ENCODE measurements at regions not wholly inside any gene's neighbourhood (a gene's known extent, or its start where the extent isn't known, plus 50 kb on each side); places are given as distances from the start of the nearest gene placed in this dataset.
"Not testable (repeated sequence)": the region's sequence is repeated elsewhere in the genome, so short reads cannot be mapped to it uniquely, and the experiment has no call there.

GRCh38 chr1:234826352-234826751 lies 216.4 kb upstream of the IRF2BP2 start:
- CTCF ChIA-PET: interaction anchor here (1.0 to 1.4 kb wide), 2 partner anchors 9 to 13 kb away, joined by 3 to 5 read pairs; no protein-coding TSS in a partner anchor
- DNase-seq (ENCODE audit: low read depth): no peak
- POLR2A ChIA-PET: interaction anchor here (0.6 kb wide), 1 partner anchor 99 kb away, joined by 6 read pairs; no protein-coding TSS in a partner anchor
- Histone ChIP-seq H3K4me3 (ENCODE audit: low read depth, low read length) (no peak overlapping the region), H3K36me3 (ENCODE audit: control insufficient read depth, insufficient read depth, low read length) (no peaks in the 10 kb centered on the region), H3K27me3 (ENCODE audit: control insufficient read depth, insufficient read depth, low read length) (peaks cover 3% of the 10 kb centered on the region)
- TF ChIP-seq CTCF (IDR thresholded peaks at IDR 0.05; ENCODE audit: insufficient read depth, low read depth, low read length): no peak

GRCh38 chr1:234825498-234826165 lies 215.7 kb upstream of the IRF2BP2 start:
- ChIA-PET CTCF (interaction anchor here (1.0 kb wide), 1 partner anchor 10 kb away, joined by 3 read pairs; no protein-coding TSS in a partner anchor), POLR2A (no interaction called here)
- no peak for TF ChIP-seq CTCF (IDR thresholded peaks at IDR 0.05; ENCODE audit: insufficient read depth, low read depth, low read length)
- peaks cover 3% of the 10 kb centered on the region for H3K27me3 ChIP-seq (ENCODE audit: control insufficient read depth, insufficient read depth, low read length)
- H3K36me3 ChIP-seq (ENCODE audit: control insufficient read depth, insufficient read depth, low read length): no peaks in the 10 kb centered on the region
- no peak for DNase-seq (ENCODE audit: low read depth)
- no peak overlapping the region for H3K4me3 ChIP-seq (ENCODE audit: low read depth, low read length)

- H3K36me3 ChIP-seq (ENCODE audit: control insufficient read depth, insufficient read depth, low read length); DNase-seq (ENCODE audit: low read depth); CTCF ChIA-PET; H3K27me3 ChIP-seq (ENCODE audit: control insufficient read depth, insufficient read depth, low read length); H3K4me3 ChIP-seq (ENCODE audit: low read depth, low read length); POLR2A ChIA-PET: not testable (repeated sequence)
Observed at GRCh38 chr1:234824836-234825235, 214.9 kb upstream of the IRF2BP2 start.

GRCh38 chr1:234823191-234824176 lies 213.5 kb upstream of the IRF2BP2 start:
- Histone ChIP-seq H3K27me3 (ENCODE audit: control insufficient read depth, insufficient read depth, low read length) (peaks cover 1% of the 10 kb centered on the region; the same call in 1 of the 2 replicates), H3K4me3 (ENCODE audit: low read depth, low read length) (no peak overlapping the region), H3K36me3 (ENCODE audit: control insufficient read depth, insufficient read depth, low read length) (no peaks in the 10 kb centered on the region)
- DNase-seq (ENCODE audit: low read depth): no peak
- no peak for TF ChIP-seq CTCF (IDR thresholded peaks at IDR 0.05; ENCODE audit: insufficient read depth, low read depth, low read length)
- ChIA-PET CTCF (interaction anchor here (0.6 to 1.2 kb wide), 3 partner anchors 8 to 36 kb away, joined by 3 to 4 read pairs (median 3); no protein-coding TSS in a partner anchor), POLR2A (no interaction called here)

- Histone ChIP-seq H3K4me3 (ENCODE audit: low read depth, low read length) (no peak overlapping the region), H3K27me3 (ENCODE audit: control insufficient read depth, insufficient read depth, low read length) (no peaks in the 10 kb centered on the region; the same call in 1 of the 2 replicates), H3K36me3 (ENCODE audit: control insufficient read depth, insufficient read depth, low read length) (no peaks in the 10 kb centered on the region)
- DNase-seq (ENCODE audit: low read depth): no peak
- TF ChIP-seq CTCF (IDR thresholded peaks at IDR 0.05; ENCODE audit: insufficient read depth, low read depth, low read length): no peak
- ChIA-PET CTCF (interaction anchor here (0.5 to 1.1 kb wide), 3 partner anchors 9 to 84 kb away, joined by 3 read pairs; no protein-coding TSS in a partner anchor), POLR2A (no interaction called here)
Observed at GRCh38 chr1:234821840-234822239, 211.9 kb upstream of the IRF2BP2 start.

Data from BJ (cell line).